Neural crest cell (in vitro differentiated cells): ENCODE measurements at regions not wholly inside any gene's neighbourhood (a gene's known extent, or its start where the extent isn't known, plus 50 kb on each side); places are given as distances from the start of the nearest gene placed in this dataset.
A peak's percentile ranks its signal among the peaks of the same experiment; 100 is the strongest.

ENCODE experiments used
- DNase-seq: peaks from one replicate; pipeline ENCODE4 v3.0.0; 2021; ENCODE audit warnings: low read depth, mixed read lengths, low spot score
- H3K27ac Mint-ChIP-seq: one replicate; pipeline ENCODE4 v1.8.0; 2021; ENCODE audit warnings: mild to moderate bottlenecking, mixed read lengths; ENCODE audit not compliant: unreplicated experiment
- H3K27me3 Mint-ChIP-seq: 2 replicates; pipeline ENCODE4 v1.8.0; 2021; ENCODE audit warnings: low read depth, mild to moderate bottlenecking, mixed read lengths
- H3K36me3 Mint-ChIP-seq: 2 replicates; pipeline ENCODE4 v1.8.0; 2021; ENCODE audit warnings: low read depth, mild to moderate bottlenecking, mixed read lengths
- H3K4me1 Mint-ChIP-seq: 2 replicates; pipeline ENCODE4 v1.8.0; 2021; ENCODE audit warnings: mixed read lengths
- H3K4me3 Mint-ChIP-seq: one replicate; pipeline ENCODE4 v1.8.0; 2021; ENCODE audit warnings: mild to moderate bottlenecking, mixed read lengths
- H3K9me3 Mint-ChIP-seq: 2 replicates; pipeline ENCODE4 v1.8.0; 2021; ENCODE audit warnings: mixed read lengths
- CTCF ChIP-seq: fragments of 200-600 bp; sonication (generic); conservative IDR thresholded peaks from 2 replicates; pipeline ENCODE4 v1.5.0; 2021; ENCODE audit warnings: antibody characterized with exemption, mild to moderate bottlenecking

DNA sequence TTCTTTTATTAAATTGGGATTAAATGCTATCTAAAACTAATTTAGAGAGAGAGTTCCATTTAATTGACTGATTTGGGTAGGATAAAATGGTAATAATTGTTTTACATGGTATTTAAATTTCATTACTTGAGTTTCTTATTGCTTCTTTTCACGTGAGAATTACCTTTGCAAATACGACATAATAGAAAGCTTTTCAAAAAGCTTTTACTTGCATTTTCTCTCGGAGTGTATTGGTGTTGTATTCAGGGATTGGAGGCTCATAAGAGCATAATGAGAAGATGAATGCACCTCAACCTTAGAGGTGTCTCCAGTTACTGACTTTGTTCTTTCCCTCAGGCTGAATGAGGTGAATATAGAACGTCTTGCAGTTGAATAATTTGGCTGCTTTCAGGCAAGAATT lies 67.4 kb upstream of the CPHXL start:
- no peak for DNase-seq
- H3K27ac Mint-ChIP-seq, result no peak overlapping the region
- H3K4me1 Mint-ChIP-seq, result no peaks in the 10 kb centered on the region
- no peak for TF ChIP-seq CTCF
- peaks cover 5% of the 10 kb centered on the region for H3K9me3 Mint-ChIP-seq
- no peak overlapping the region for H3K4me3 Mint-ChIP-seq
- no peaks in the 10 kb centered on the region for H3K36me3 Mint-ChIP-seq
- H3K27me3 Mint-ChIP-seq, result peaks cover 7% of the 10 kb centered on the region

DNA sequence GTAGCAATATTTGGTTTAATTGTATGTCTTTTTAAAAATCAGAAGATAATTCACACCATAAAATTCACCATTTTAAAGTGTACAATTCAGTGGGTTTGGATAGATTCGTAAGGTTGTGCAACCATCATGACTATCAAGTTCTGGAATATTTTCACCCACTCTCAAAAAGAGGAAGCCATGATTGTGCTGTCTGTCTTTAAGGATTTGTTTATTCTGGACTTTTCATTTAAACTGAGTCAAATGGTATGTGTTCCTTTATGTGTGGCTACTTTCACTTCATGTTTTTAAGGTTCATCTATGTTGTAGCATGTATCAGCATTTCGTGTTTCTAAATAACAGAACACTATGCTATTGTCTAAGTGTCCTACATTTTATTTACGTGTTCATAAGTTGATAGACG lies 68.1 kb upstream of the CPHXL start:
- no peak for DNase-seq
- Mint-ChIP-seq H3K4me1 (no peaks in the 10 kb centered on the region), H3K9me3 (peaks cover 5% of the 10 kb centered on the region), H3K27me3 (peaks cover 7% of the 10 kb centered on the region), H3K4me3 (no peak overlapping the region), H3K27ac (no peak overlapping the region), H3K36me3 (no peaks in the 10 kb centered on the region)
- no peak for TF ChIP-seq CTCF

- no peak overlapping the region for H3K27ac Mint-ChIP-seq
- H3K27me3 Mint-ChIP-seq, result peaks cover 8% of the 10 kb centered on the region
- TF ChIP-seq CTCF, result no peak
- no peaks in the 10 kb centered on the region for H3K4me1 Mint-ChIP-seq
- H3K9me3 Mint-ChIP-seq, result peaks cover 6% of the 10 kb centered on the region
- no peak for DNase-seq
- no peaks in the 10 kb centered on the region for H3K36me3 Mint-ChIP-seq
- H3K4me3 Mint-ChIP-seq, result no peak overlapping the region
Measured at GRCh38 chr16:75798714-75799113, 72.4 kb upstream of the CPHXL start.

GRCh38 chr16:75801307-75801706 lies 75.0 kb upstream of the CPHXL start:
- Mint-ChIP-seq H3K9me3 (peaks cover 2% of the 10 kb centered on the region), H3K27ac (no peak overlapping the region), H3K27me3 (peaks cover 15% of the 10 kb centered on the region), H3K4me1 (no peaks in the 10 kb centered on the region), H3K36me3 (no peaks in the 10 kb centered on the region), H3K4me3 (no peak overlapping the region)
- TF ChIP-seq CTCF, result peak; percentile 59
- DNase-seq, result no peak

DNA sequence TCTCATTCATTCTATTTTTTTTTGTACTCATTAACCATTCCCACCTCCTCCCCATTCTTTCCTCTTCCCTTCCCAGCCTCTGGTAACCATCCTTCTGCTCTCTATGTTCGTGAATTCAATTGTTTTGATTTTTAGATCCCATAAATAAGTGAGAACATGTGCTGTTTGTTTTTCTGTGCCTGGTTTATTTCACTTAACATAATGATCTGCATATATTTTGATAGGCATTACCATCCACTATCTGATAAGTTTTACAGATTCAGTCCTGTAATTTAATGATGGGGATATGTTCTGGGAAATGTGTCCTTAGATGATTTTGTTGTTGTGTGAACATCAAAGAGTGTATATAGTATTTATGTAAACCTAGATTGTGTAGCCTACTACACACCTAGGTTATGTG lies 77.5 kb upstream of the CPHXL start:
- peaks cover 9% of the 10 kb centered on the region for H3K27me3 Mint-ChIP-seq
- no peak overlapping the region for H3K27ac Mint-ChIP-seq

More for the DNA sequence above, 77.5 kb upstream of the CPHXL start:
- no peak for DNase-seq
- H3K4me1 Mint-ChIP-seq, result no peaks in the 10 kb centered on the region
- peaks cover 2% of the 10 kb centered on the region for H3K9me3 Mint-ChIP-seq
- no peak for TF ChIP-seq CTCF
- H3K36me3 Mint-ChIP-seq, result no peaks in the 10 kb centered on the region
- no peak overlapping the region for H3K4me3 Mint-ChIP-seq
